H1 (cell line): ENCODE measurements at regions not wholly inside any gene's neighbourhood (a gene's known extent, or its start where the extent isn't known, plus 50 kb on each side); places are given as distances from the start of the nearest gene placed in this dataset.

Experiments used
- CTCF ChIA-PET: fragments of 300-600 bp; sonication (Branson Sonifier 250); formaldehyde crosslinking; loops from one replicate; lab custom pipeline; 2021; ENCODE audit not compliant: partially characterized antibody; lab: Charles Lee
- POLR2A ChIA-PET: fragments of 300-600 bp; sonication (Branson Sonifier 250); formaldehyde crosslinking; loops from one replicate; lab custom pipeline; 2021; ENCODE audit warnings: inconsistent platforms; ENCODE audit not compliant: partially characterized antibody; lab: Charles Lee
- DNase-seq, 2 experiments: peaks; one replicate each; pipeline versions ENCODE4 v3.0.0 to v3.0.0-alpha.2; 2010 to 2022; ENCODE audit warnings: low spot score in 2 of 2, low read depth in 1 of 2, mixed read lengths in 1 of 2
- FAIRE-seq: peaks from 2 replicates; lab custom pipeline; 2011; peaks lifted over from hg19 to GRCh38; lab: Jason Lieb, UNC
- H2AFZ ChIP-seq: 2 replicates; pipeline ENCODE4 v1.8.1; 2012; ENCODE audit warnings: low read length, inconsistent platforms
- H2AK5ac ChIP-seq: 2 replicates; pipeline ENCODE4 v1.6.1; 2013; ENCODE audit warnings: low read depth, low read length
- H2BK120ac ChIP-seq: replicated peaks from 2 replicates; pipeline ENCODE3; 2013; ENCODE audit warnings: low read depth, low read length, inconsistent platforms
- H2BK12ac ChIP-seq: 2 replicates; pipeline ENCODE4 v1.6.1; 2013; ENCODE audit warnings: low read depth, low read length
- H2BK15ac ChIP-seq: 2 replicates; pipeline ENCODE4 v1.6.1; 2013; ENCODE audit warnings: low read length
- H2BK20ac ChIP-seq: 2 replicates; pipeline ENCODE4 v1.6.1; 2013; ENCODE audit warnings: low read length
- H2BK5ac ChIP-seq: 2 replicates; pipeline ENCODE4 v1.6.1; 2013; ENCODE audit warnings: low read depth, low read length
- H3K14ac ChIP-seq: 2 replicates; pipeline ENCODE4 v1.6.1; 2013; ENCODE audit warnings: inconsistent platforms; ENCODE audit not compliant: insufficient read length
- H3K18ac ChIP-seq: 2 replicates; pipeline ENCODE4 v1.6.1; 2013; ENCODE audit warnings: low read length; ENCODE audit errors: extremely low read depth
- H3K23ac ChIP-seq: 2 replicates; pipeline ENCODE4 v1.6.1; 2013; ENCODE audit warnings: inconsistent platforms; ENCODE audit not compliant: insufficient read length
- H3K23me2 ChIP-seq: 2 replicates; pipeline ENCODE4 v1.6.1; 2013; ENCODE audit warnings: low read depth, low read length
- H3K27ac ChIP-seq: 2 replicates; pipeline ENCODE4 v1.6.1; 2011; ENCODE audit warnings: low read depth, low read length, inconsistent platforms
- H3K27me3 ChIP-seq, 4 experiments: replicated peaks in 1 of 4; 1 replicate in 1 of 4; 2 replicates in 3 of 4; pipeline versions ENCODE4 v1.6.1 to v1.8.1; 2011 to 2013; ENCODE audit warnings: low read length in 3 of 4, mild to moderate bottlenecking in 3 of 4, inconsistent platforms in 2 of 4, mixed read lengths in 2 of 4, moderate library complexity in 1 of 4; ENCODE audit not compliant: control insufficient read depth in 3 of 4, insufficient read depth in 3 of 4; ENCODE audit errors: extremely low read depth in 1 of 4
- H3K36me3 ChIP-seq, 4 experiments: 2 replicates each; pipeline versions ENCODE4 v1.6.1 to v1.8.1; 2011 to 2013; ENCODE audit warnings: mild to moderate bottlenecking in 4 of 4, low read length in 3 of 4, moderate library complexity in 2 of 4, control low read depth in 1 of 4, inconsistent platforms in 1 of 4; ENCODE audit not compliant: insufficient read depth in 4 of 4, control insufficient read depth in 2 of 4
- H3K4ac ChIP-seq: replicated peaks from 2 replicates; pipeline ENCODE3; 2013; ENCODE audit warnings: low read length, low read depth, mixed read lengths, inconsistent platforms; ENCODE audit not compliant: insufficient read length
- H3K4me1 ChIP-seq, 4 experiments: replicated peaks in 1 of 4; 1 replicate in 1 of 4; 2 replicates in 3 of 4; pipeline versions ENCODE4 v1.6.1 to v1.8.1; 2011 to 2013; ENCODE audit warnings: low read length in 3 of 4, inconsistent platforms in 2 of 4, mixed read lengths in 1 of 4; ENCODE audit not compliant: insufficient read depth in 4 of 4, control insufficient read depth in 3 of 4
- H3K4me2 ChIP-seq, 2 experiments: 2 replicates each; pipeline versions ENCODE4 v1.6.1 to v1.8.1; 2011 to 2013; ENCODE audit warnings: low read depth in 2 of 2, low read length in 2 of 2, control low read depth in 1 of 2, inconsistent platforms in 1 of 2, mild to moderate bottlenecking in 1 of 2; ENCODE audit not compliant: insufficient read depth in 1 of 2
- H3K4me3 ChIP-seq, 4 experiments: fragments of 200-600, 300-600 bp in 1 of 4; sonication (generic), shearing (Covaris generic), sonication (Bioruptor Twin) in 1 of 4; 2 replicates each; pipeline versions ENCODE4 v1.5.1 to v1.8.1; 2011 to 2016; ENCODE audit warnings: low read length in 4 of 4, low read depth in 3 of 4, control low read depth in 2 of 4, inconsistent platforms in 2 of 4, mild to moderate bottlenecking in 2 of 4, mixed read lengths in 1 of 4, moderate library complexity in 1 of 4; ENCODE audit not compliant: insufficient read depth in 2 of 4; ENCODE audit errors: extremely low read depth in 1 of 4
- H3K56ac ChIP-seq: replicated peaks from 2 replicates; pipeline ENCODE3; 2013; ENCODE audit warnings: low read depth, mild to moderate bottlenecking, mixed read lengths, low read length, inconsistent platforms; ENCODE audit not compliant: insufficient read length
- H3K79me1 ChIP-seq: 2 replicates; pipeline ENCODE4 v1.6.1; 2013; ENCODE audit warnings: low read depth, low read length, control low read depth
- H3K79me2 ChIP-seq, 2 experiments: 2 replicates each; pipeline versions ENCODE4 v1.6.1 to v1.8.1; 2012 to 2013; ENCODE audit warnings: low read length in 2 of 2, mild to moderate bottlenecking in 2 of 2, inconsistent platforms in 1 of 2; ENCODE audit not compliant: insufficient read depth in 2 of 2, control insufficient read depth in 1 of 2
- H3K9ac ChIP-seq, 4 experiments: replicated peaks in 1 of 4; 1 replicate in 1 of 4; 2 replicates in 3 of 4; pipeline versions ENCODE4 v1.6.1 to v1.8.1; 2011 to 2013; ENCODE audit warnings: low read depth in 3 of 4, low read length in 3 of 4, control low read depth in 2 of 4, mild to moderate bottlenecking in 2 of 4, moderate library complexity in 2 of 4, inconsistent platforms in 1 of 4; ENCODE audit errors: extremely low read depth in 1 of 4
- H3K9me3 ChIP-seq, 2 experiments: 2 replicates each; pipeline versions ENCODE4 v1.6.1 to v1.8.1; 2012 to 2013; ENCODE audit warnings: mild to moderate bottlenecking in 2 of 2, moderate library complexity in 2 of 2, control low read depth in 1 of 2, inconsistent platforms in 1 of 2, low read depth in 1 of 2, low read length in 1 of 2, mixed read lengths in 1 of 2; ENCODE audit not compliant: insufficient read depth in 2 of 2
- H4K20me1 ChIP-seq, 2 experiments: replicated peaks in 1 of 2; 2 replicates each; pipeline versions ENCODE3 to v1.8.1; 2011 to 2013; ENCODE audit warnings: inconsistent platforms in 2 of 2, low read length in 2 of 2, mild to moderate bottlenecking in 1 of 2; ENCODE audit not compliant: insufficient read depth in 2 of 2, control insufficient read depth in 1 of 2
- H4K5ac ChIP-seq: 2 replicates; pipeline ENCODE4 v1.6.1; 2013; ENCODE audit warnings: low read length, low read depth, mixed read lengths, inconsistent platforms; ENCODE audit not compliant: insufficient read length
- H4K8ac ChIP-seq: 2 replicates; pipeline ENCODE4 v1.8.0; 2013; ENCODE audit warnings: mild to moderate bottlenecking, moderate library complexity, low read length, inconsistent platforms; ENCODE audit not compliant: insufficient read depth; ENCODE audit errors: extremely low read depth
- H4K91ac ChIP-seq: replicated peaks from 2 replicates; pipeline ENCODE3; 2013; ENCODE audit warnings: low read length, mixed read lengths, inconsistent platforms; ENCODE audit not compliant: insufficient read length
- BACH1 ChIP-seq: IDR thresholded peaks from 2 replicates; pipeline ENCODE4 v1.6.1; 2012; ENCODE audit warnings: low read length, improper control_type of control experiment
- CBX8 ChIP-seq: fragments of 300-800, 300-1000 bp; sonication (generic); IDR thresholded peaks from 2 replicates; pipeline ENCODE4 v1.7.1; 2016; ENCODE audit warnings: low read depth, low read length, borderline replicate concordance
- CHD2 ChIP-seq: IDR thresholded peaks from 2 replicates; pipeline ENCODE4 v1.6.1; 2012; ENCODE audit warnings: low read length, improper control_type of control experiment
- POLR2AphosphoS5 ChIP-seq: IDR thresholded peaks from 2 replicates; pipeline ENCODE4 v1.6.1; 2011; ENCODE audit warnings: low read depth, low read length
- RFX5 ChIP-seq: IDR thresholded peaks from 2 replicates; pipeline ENCODE4 v1.6.1; 2011; ENCODE audit warnings: low read depth, low read length, improper control_type of control experiment, borderline replicate concordance
- SAP30 ChIP-seq: fragments of 300-600 bp; sonication (generic); IDR thresholded peaks from 2 replicates; pipeline ENCODE4 v1.7.1; 2012; ENCODE audit warnings: low read length, moderate library complexity, mild to moderate bottlenecking, inconsistent platforms; ENCODE audit not compliant: insufficient read depth, insufficient replicate concordance
- SIRT6 ChIP-seq: IDR thresholded peaks from one replicate; pipeline ENCODE4 v1.7.1; 2012; ENCODE audit warnings: low read length, inconsistent platforms
- SUZ12 ChIP-seq: fragments of 200-600 bp; sonication (generic); IDR thresholded peaks from 2 replicates; pipeline ENCODE4 v1.6.1; 2012; ENCODE audit warnings: mild to moderate bottlenecking, inconsistent platforms, low read length, moderate library complexity, mixed read lengths
- TAF1 ChIP-seq: IDR thresholded peaks from 2 replicates; pipeline ENCODE4 v1.6.1; 2011; ENCODE audit warnings: mild to moderate bottlenecking, low read depth, low read length
- ZNF274 ChIP-seq: IDR thresholded peaks from 2 replicates; pipeline ENCODE4 v1.7.0; 2012; ENCODE audit warnings: low read length, borderline replicate concordance; ENCODE audit errors: extremely low read depth
- WGBS, 2 experiments: shearing (Covaris generic) in 1 of 2; methylation state at CpG; one replicate each; pipeline versions ENCODE4 v1.1.6 to v1.1.7; 2013 to 2015; ENCODE audit warnings: low lambda C conversion rate in 2 of 2, mixed read lengths in 2 of 2, inconsistent platforms in 1 of 2, low coverage in 1 of 2, missing lambda C conversion rate in 1 of 2; ENCODE audit not compliant: insufficient replicate concordance in 2 of 2, insufficient coverage in 1 of 2, insufficient read length in 1 of 2; ENCODE audit errors: extremely low coverage in 1 of 2, missing lambda C conversion rate in 1 of 2; 5-methylcytosine and 5-hydroxymethylcytosine counted together
- TF ChIP-seq, protein P1 (sequence below): IDR thresholded peaks from 2 replicates; pipeline ENCODE4 v1.6.1; 2011; ENCODE audit warnings: low read depth, mild to moderate bottlenecking, low read length; ENCODE audit not compliant: insufficient read depth
- TF ChIP-seq, protein P2 (sequence below): IDR thresholded peaks from 2 replicates; pipeline ENCODE4 v1.6.1; 2012; ENCODE audit warnings: low read length, inconsistent platforms

DNA sequence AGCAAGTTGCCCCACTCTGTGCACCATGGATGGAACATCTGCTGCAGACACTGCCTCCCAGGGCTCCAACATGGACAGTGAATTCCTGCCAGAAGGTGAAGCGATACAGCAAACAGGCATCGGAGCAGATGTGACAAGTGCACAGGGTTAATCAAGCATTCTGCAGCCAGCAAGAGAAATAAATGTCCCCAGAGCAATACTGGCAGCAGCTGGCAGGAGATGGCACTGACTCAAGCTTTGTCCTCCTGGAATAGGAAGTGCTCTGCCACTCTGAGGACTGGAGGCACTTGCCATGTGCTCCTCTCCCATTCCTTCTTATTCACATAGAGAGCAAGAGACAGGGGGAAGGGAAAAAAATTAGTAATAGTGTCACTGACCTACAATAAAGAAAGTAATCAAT lies 402.7 kb upstream of the DAB1 start:
- Histone ChIP-seq H3K27ac (no peak overlapping the region), H3K23me2 (no peaks in the 10 kb centered on the region), H3K9me3 (no peaks in the 10 kb centered on the region), H2BK5ac (no peak overlapping the region), H4K91ac (no peak overlapping the region), H3K56ac (no peak overlapping the region), H2BK12ac (no peak overlapping the region), H3K4me2 (no peak overlapping the region), H3K4ac (no peak overlapping the region), H4K5ac (no peak overlapping the region), H3K4me3 (no peak overlapping the region), H3K14ac (no peak overlapping the region), H3K27me3 (no peaks in the 10 kb centered on the region; a peak in 1 of 7 replicates), H2AFZ (no peak overlapping the region), H4K8ac (no peak overlapping the region), H3K79me1 (no peaks in the 10 kb centered on the region), H2BK15ac (no peak overlapping the region), H2AK5ac (no peak overlapping the region), H3K79me2 (no peaks in the 10 kb centered on the region), H3K23ac (no peak overlapping the region), H3K9ac (no peak overlapping the region), H2BK120ac (no peak overlapping the region), H3K4me1 (no peaks in the 10 kb centered on the region), H3K36me3 (no peaks in the 10 kb centered on the region), H3K18ac (no peak overlapping the region), H2BK20ac (no peak overlapping the region)
- FAIRE-seq (no peak), DNase-seq (no peak)
- CTCF ChIA-PET = interaction anchor here (1.2 kb wide), 1 partner anchor 15 kb away, joined by 3 read pairs; no protein-coding TSS in a partner anchor
- POLR2A ChIA-PET = interaction anchor here (0.6 kb wide), 1 partner anchor 403 kb away, joined by 6 read pairs; no protein-coding TSS in a partner anchor
- 100% methylated on average over 2 of the region's 2 CpGs; no CpG with 5 or more reads in 1 of the 2 experiments for WGBS, 2 experiments
- TF ChIP-seq, protein P1, sequence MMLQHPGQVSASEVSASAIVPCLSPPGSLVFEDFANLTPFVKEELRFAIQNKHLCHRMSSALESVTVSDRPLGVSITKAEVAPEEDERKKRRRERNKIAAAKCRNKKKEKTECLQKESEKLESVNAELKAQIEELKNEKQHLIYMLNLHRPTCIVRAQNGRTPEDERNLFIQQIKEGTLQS = no peak
- TF ChIP-seq BACH1 (no peak), ZNF274 (no peak), CHD2 (no peak), RFX5 (no peak), POLR2AphosphoS5 (no peak), SIRT6 (no peak), SAP30 (no peak), SUZ12 (no peak), TAF1 (no peak), CBX8 (no peak)
- TF ChIP-seq, protein P2, sequence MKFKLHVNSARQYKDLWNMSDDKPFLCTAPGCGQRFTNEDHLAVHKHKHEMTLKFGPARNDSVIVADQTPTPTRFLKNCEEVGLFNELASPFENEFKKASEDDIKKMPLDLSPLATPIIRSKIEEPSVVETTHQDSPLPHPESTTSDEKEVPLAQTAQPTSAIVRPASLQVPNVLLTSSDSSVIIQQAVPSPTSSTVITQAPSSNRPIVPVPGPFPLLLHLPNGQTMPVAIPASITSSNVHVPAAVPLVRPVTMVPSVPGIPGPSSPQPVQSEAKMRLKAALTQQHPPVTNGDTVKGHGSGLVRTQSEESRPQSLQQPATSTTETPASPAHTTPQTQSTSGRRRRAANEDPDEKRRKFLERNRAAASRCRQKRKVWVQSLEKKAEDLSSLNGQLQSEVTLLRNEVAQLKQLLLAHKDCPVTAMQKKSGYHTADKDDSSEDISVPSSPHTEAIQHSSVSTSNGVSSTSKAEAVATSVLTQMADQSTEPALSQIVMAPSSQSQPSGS = no peak
- TF ChIP-seq, all 59 proteins: peak for 0
- no peaks in the 10 kb centered on the region for H4K20me1 ChIP-seq
